Endodermal cell (in vitro differentiated cells): ENCODE measurements at regions not wholly inside any gene's neighbourhood (a gene's known extent, or its start where the extent isn't known, plus 50 kb on each side); places are given as distances from the start of the nearest gene placed in this dataset.

Experiments used
- DNase-seq: peaks from one replicate; pipeline ENCODE4 v3.0.0-alpha.2; 2017
- H3K27ac ChIP-seq: 2 replicates; pipeline ENCODE4 v1.5.1; 2013; ENCODE audit warnings: mild to moderate bottlenecking, low read depth, low read length, moderate library complexity
- H3K27me3 ChIP-seq: 2 replicates; pipeline ENCODE4 v1.6.1; 2013; ENCODE audit warnings: mild to moderate bottlenecking, low read length, moderate library complexity; ENCODE audit not compliant: insufficient read depth, control insufficient read depth, poor library complexity, severe bottlenecking
- H3K36me3 ChIP-seq: 2 replicates; pipeline ENCODE4 v1.7.0; 2013; ENCODE audit warnings: mild to moderate bottlenecking, low read length, moderate library complexity; ENCODE audit not compliant: control insufficient read depth, insufficient read depth
- H3K4me1 ChIP-seq: one replicate; pipeline ENCODE4 v1.7.0; 2013; ENCODE audit warnings: low read length; ENCODE audit not compliant: control insufficient read depth, insufficient read depth
- H3K4me3 ChIP-seq: 2 replicates; pipeline ENCODE4 v1.5.1; 2013; ENCODE audit warnings: mild to moderate bottlenecking, low read length, moderate library complexity
- H3K9ac ChIP-seq: 2 replicates; pipeline ENCODE4 v1.6.1; 2013; ENCODE audit warnings: mild to moderate bottlenecking, low read length, moderate library complexity; ENCODE audit not compliant: poor library complexity, severe bottlenecking; ENCODE audit errors: extremely low read depth
- H3K9me3 ChIP-seq: 2 replicates; pipeline ENCODE4 v1.6.1; 2013; ENCODE audit warnings: mild to moderate bottlenecking, low read length, moderate library complexity; ENCODE audit not compliant: control insufficient read depth
- H3K27ac Mint-ChIP-seq: 2 replicates; pipeline ENCODE4 v1.8.0; 2020; ENCODE audit warnings: mixed read lengths
- H3K27me3 Mint-ChIP-seq: 2 replicates; pipeline ENCODE4 v1.8.0; 2021; ENCODE audit warnings: mild to moderate bottlenecking, mixed read lengths; ENCODE audit not compliant: insufficient read depth
- H3K36me3 Mint-ChIP-seq: 2 replicates; pipeline ENCODE4 v1.8.0; 2020; ENCODE audit warnings: low read depth, mixed read lengths
- H3K4me1 Mint-ChIP-seq: 2 replicates; pipeline ENCODE4 v1.8.0; 2020; ENCODE audit warnings: mixed read lengths
- H3K4me3 Mint-ChIP-seq: 2 replicates; pipeline ENCODE4 v1.8.0; 2020; ENCODE audit warnings: mild to moderate bottlenecking, moderate library complexity, mixed read lengths
- H3K9me3 Mint-ChIP-seq: 2 replicates; pipeline ENCODE4 v1.8.0; 2020; ENCODE audit warnings: mild to moderate bottlenecking, mixed read lengths
- CTCF ChIP-seq: fragments of 200-600 bp; sonication (generic); conservative IDR thresholded peaks from 2 replicates; pipeline ENCODE4 v1.5.0; 2021; ENCODE audit warnings: antibody characterized with exemption, mild to moderate bottlenecking
- WGBS, 2 experiments: methylation state at CpG; one replicate each; pipeline versions ENCODE4 v1.1.5 to v1.1.7; 2013; ENCODE audit warnings: missing lambda C conversion rate in 2 of 2, mixed read lengths in 1 of 2; ENCODE audit not compliant: insufficient coverage in 1 of 2, insufficient read length in 1 of 2; 5-methylcytosine and 5-hydroxymethylcytosine counted together

DNA sequence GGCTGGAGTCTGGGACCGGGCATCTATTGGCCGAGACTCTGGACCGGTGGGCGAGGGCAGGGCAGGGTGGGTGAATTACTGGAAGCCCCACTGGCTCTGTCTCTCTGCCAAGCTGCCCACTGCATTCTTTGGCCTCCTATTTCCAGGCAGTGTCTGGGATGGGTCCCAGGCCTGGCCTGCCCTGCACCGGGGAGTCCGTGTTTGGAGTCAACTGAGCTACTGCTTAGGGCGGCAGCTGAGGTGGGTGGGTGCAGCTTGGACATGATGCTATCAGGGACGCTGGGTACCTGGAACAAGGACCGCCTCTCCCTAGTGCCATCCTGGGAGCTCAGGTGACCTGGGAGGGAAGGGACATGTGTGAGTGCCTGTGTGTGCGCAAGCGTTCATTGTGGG, 58.1 kb downstream of the SOCS3 start:
- DNase-seq: no peak
- 92 to 96% methylated on average over 8 to 11 of the region's 11 CpGs for WGBS, 2 experiments
- H3K36me3 Mint-ChIP-seq: no peaks in the 10 kb centered on the region
- H3K27ac ChIP-seq: no peak overlapping the region
- no peaks in the 10 kb centered on the region for H3K36me3 ChIP-seq
- peaks cover 10% of the 10 kb centered on the region for H3K9me3 ChIP-seq
- no peak overlapping the region for H3K27ac Mint-ChIP-seq
- H3K4me1 ChIP-seq: no peaks in the 10 kb centered on the region
- H3K4me1 Mint-ChIP-seq: no peaks in the 10 kb centered on the region
- H3K4me3 Mint-ChIP-seq: no peak overlapping the region
- no peak overlapping the region for H3K9ac ChIP-seq
- H3K27me3 ChIP-seq: no peaks in the 10 kb centered on the region
- no peaks in the 10 kb centered on the region for H3K27me3 Mint-ChIP-seq
- no peak for TF ChIP-seq CTCF
- peaks cover 9% of the 10 kb centered on the region for H3K9me3 Mint-ChIP-seq
- no peak overlapping the region for H3K4me3 ChIP-seq

GRCh38 chr17:78300962-78301820, 58.7 kb downstream of the SOCS3 start:
- no peak overlapping the region for H3K27ac Mint-ChIP-seq
- no peaks in the 10 kb centered on the region for H3K4me1 Mint-ChIP-seq
- Histone ChIP-seq H3K36me3 (no peaks in the 10 kb centered on the region), H3K4me3 (no peak overlapping the region), H3K9ac (no peak overlapping the region), H3K9me3 (peaks cover 5% of the 10 kb centered on the region), H3K27ac (no peak overlapping the region), H3K4me1 (no peaks in the 10 kb centered on the region), H3K27me3 (no peaks in the 10 kb centered on the region)
- no peak for DNase-seq
- H3K27me3 Mint-ChIP-seq: no peaks in the 10 kb centered on the region
- H3K9me3 Mint-ChIP-seq: peaks cover 4% of the 10 kb centered on the region
- WGBS, 2 experiments: 86 to 92% methylated on average over 8 to 19 of the region's 19 CpGs
- TF ChIP-seq CTCF: no peak
- H3K36me3 Mint-ChIP-seq: no peaks in the 10 kb centered on the region
- no peak overlapping the region for H3K4me3 Mint-ChIP-seq

- Histone ChIP-seq H3K9ac (no peak overlapping the region), H3K27ac (no peak overlapping the region), H3K9me3 (no peaks in the 10 kb centered on the region), H3K4me1 (no peaks in the 10 kb centered on the region), H3K27me3 (no peaks in the 10 kb centered on the region), H3K4me3 (no peak overlapping the region), H3K36me3 (no peaks in the 10 kb centered on the region)
- H3K27ac Mint-ChIP-seq: no peak overlapping the region
- 89 to 95% methylated on average over 8 to 11 of the region's 11 CpGs for WGBS, 2 experiments
- H3K36me3 Mint-ChIP-seq: no peaks in the 10 kb centered on the region
- DNase-seq: no peak
- no peak overlapping the region for H3K4me3 Mint-ChIP-seq
- H3K4me1 Mint-ChIP-seq: no peaks in the 10 kb centered on the region
- H3K9me3 Mint-ChIP-seq: no peaks in the 10 kb centered on the region
- H3K27me3 Mint-ChIP-seq: no peaks in the 10 kb centered on the region
- no peak for TF ChIP-seq CTCF
Measured at GRCh38 chr17:78299049-78299448, 60.8 kb downstream of the SOCS3 start.
